ENCODE measurements at regions not wholly inside any gene's neighbourhood (a gene's known extent, or its start where the extent isn't known, plus 50 kb on each side); places are given as distances from the start of the nearest gene placed in this dataset.
"Not testable (repeated sequence)": the region's sequence is repeated elsewhere in the genome, so short reads cannot be mapped to it uniquely, and the experiment has no call there.

DNA sequence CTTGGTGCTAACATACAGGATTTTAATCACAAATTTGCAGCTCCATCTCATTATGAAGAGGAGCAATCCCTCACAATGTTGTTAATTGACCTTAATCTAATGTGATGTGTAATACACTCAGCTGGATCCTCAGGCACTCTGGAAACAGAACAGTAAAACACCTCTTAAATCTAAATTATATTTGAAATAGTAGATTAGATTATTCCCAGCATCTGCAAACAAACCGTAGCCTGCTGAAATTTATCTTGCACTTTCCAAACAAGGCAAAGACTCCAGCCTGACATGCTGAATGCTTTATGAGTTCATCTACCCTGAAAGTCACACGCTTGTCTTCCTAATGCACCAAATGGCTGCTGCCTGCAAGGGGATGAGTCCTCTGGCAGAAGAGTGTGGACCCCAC, 402.3 kb upstream of the GYPC start:
- DNase-seq: no peak

GRCh38 chr2:126264625-126265024, 391.3 kb upstream of the GYPC start:
- DNase-seq: no peak

GRCh38 chr2:126269911-126270310, 386.0 kb upstream of the GYPC start:
- no peak for DNase-seq

- DNase-seq: no peak
These were observed 385.4 kb upstream of the GYPC start for GRCh38 chr2:126270587-126270986.

DNA sequence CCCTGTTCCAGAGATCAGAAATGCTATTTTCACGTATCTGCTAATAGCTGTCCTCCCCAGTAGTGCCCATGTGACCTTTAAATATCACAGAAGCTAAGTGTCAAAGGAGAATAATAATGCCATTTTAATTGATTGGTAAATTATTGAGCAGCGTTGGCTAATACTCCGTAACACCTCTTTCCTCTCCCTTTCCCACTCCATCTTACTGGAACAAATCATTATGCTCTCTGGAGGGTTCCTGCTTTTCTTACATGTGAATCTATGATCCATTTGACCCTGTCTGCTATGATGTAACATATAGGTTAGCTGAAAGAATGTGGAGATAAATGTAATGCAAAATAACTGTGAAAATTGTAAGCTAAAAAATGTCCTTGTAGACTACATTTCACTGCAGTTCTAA, 383.6 kb upstream of the GYPC start:
- no peak for DNase-seq

GRCh38 chr2:126275098-126275497, 380.9 kb upstream of the GYPC start:
- DNase-seq: no peak

GRCh38 chr2:126276268-126276667, 379.7 kb upstream of the GYPC start:
- DNase-seq: not testable (repeated sequence)

DNA sequence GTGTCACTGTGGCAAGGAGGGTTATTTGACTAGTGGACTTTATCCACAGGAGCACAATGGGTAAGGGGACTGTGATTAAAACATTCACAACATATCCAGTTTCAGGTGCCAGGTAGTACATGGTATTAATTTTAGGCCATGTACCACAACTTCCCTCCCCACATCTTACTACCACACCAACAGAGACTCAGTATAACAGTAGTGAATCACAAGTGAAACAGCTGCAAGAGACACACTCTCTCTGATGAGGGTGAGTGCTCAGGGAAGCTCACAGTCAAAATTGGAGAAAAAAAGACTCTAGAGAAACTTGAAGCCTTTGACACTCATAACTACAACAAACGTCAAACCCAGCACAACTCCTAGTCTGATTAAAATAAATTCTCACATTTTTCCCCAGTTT, 367.6 kb upstream of the GYPC start:
- DNase-seq: no peak

- DNase-seq: not testable (repeated sequence)
These were observed 362.0 kb upstream of the GYPC start for GRCh38 chr2:126293962-126294361.

DNA sequence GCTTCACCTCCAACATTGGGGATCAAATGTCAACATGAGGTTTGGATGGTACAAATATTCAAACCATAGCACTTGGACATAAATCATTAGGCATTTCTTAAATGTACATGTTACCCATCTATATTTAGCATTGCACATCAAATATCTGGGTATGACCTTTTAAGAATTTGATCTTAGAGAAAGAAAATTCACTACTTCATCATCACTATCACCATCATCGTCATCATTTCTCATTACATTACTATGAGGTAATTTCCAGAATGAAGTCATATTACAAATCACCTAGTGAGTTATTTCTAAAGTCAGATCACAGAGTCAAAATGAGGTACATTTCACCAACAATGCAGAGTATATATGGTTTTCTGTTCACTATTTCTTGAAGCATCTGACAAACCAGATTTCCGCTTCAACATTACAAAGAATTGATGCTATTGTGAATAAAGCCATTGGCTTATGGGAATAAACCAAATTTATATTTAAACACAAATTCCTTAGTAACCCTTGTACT, 356.4 kb upstream of the GYPC start:
- no peak for DNase-seq

GRCh38 chr2:126300348-126300747, 355.6 kb upstream of the GYPC start:
- DNase-seq: no peak

DNA sequence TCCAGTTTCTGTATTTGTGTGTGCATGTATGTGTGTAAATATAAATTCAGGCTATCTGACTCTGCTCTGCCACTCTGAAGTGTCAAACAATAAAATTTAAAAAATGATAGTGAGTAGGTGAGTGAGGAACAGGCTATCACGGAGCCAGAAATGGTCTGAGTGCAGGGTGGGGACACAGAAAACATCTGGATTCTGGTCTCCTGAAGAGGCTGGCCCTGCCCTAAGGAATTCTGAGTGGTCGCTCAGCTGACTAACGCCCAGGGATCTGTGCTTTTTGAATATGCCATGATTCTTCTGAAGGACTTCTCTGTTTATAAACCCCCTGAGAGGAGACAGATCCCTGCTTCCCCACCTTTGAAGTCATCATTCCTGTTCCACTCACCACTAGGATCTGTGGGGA, 353.9 kb upstream of the GYPC start:
- DNase-seq: no peak

GRCh38 chr2:126303113-126303512, 352.8 kb upstream of the GYPC start:
- no peak for DNase-seq

DNA sequence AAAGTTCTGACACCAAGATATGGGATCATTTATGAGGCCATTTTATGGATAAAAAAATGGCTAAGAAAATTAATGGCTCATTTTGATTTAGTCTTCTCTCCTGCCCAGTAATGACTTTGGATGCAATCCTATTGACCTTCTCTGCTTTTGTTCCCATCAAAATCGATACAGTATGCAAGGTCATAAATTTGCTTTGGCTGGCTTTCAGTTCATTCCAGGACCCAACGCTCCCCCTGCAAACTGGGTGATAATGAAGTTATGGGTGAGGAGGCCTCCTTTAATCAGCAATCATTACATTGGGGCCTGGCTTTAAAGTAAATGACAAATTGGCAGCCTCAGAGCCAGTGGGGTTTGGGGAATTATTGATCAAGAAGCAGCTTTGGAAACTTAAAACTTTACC, 351.8 kb upstream of the GYPC start:
- no peak for DNase-seq

DNA sequence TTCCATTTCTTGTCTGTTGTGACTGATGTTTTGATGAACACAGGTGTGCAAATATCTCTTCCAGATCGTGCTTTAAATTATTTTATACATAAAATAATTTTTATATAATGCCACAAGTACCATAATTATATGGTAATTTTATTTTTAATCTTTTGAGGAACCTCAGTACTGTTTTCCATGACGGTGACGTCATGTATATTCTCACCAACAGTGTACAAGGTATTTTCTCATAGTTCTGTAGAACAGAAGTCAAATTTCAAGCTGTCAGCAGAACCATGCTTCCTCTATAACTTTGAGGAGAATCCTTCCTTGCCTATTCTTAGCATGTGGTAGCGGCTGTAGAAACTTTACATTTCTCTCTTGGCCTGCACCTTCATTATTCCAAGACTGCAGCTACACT, 349.4 kb upstream of the GYPC start:
- DNase-seq: no peak

GRCh38 chr2:126307740-126308139, 348.2 kb upstream of the GYPC start:
- no peak for DNase-seq

- DNase-seq: no peak
These were observed 346.8 kb upstream of the GYPC start for GRCh38 chr2:126309185-126309584.

DNA sequence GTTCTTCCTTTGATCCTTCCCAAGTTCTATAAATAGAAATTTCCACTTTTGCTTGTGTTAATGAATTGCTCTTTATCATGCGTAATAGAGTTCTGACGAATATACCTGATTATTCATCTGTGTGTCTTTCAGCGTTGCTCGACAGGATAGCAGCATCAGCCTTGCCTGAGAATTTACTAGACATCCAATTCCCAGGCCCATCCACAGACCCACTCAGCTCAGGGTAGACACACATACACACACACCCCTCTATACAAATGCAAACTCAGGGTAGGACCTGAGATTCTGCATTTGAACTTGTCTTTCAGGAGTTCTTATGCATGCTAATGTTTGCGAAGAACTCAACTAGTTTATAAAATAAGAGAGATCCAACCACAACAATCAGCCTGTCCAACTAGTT, 343.4 kb upstream of the GYPC start:
- DNase-seq: no peak

GRCh38 chr2:126315828-126316227, 340.1 kb upstream of the GYPC start:
- DNase-seq: no peak

DNA sequence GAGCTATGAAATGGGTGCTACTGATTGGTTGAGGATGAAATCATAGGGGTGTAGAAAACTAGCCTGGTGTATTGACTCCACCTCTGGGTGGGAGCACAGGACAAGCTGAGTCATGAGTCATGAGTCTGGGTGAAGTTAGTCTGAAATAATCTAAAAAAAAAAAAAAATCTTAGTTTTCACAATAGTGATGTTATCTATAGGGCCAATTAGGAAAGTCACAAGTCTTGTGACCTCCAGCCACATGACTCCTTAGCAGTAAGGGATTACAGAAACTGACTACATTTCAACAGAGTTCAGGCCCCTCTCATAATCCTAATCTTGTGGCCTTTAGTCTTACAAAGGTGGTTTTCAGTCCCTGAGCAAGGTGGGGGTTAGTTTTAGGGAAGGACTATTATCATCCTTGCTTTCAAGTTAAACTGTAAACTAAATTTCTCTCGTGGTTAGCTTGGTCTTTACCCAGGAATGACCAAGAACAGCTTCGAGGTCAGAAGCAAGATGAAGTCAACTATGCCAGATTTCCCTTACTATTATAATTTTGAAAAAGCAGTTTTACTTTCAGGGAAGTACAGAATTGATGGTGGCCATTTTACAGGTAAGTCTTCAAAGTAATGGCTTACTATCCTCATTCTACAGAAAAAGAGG, 338.0 kb upstream of the GYPC start:
- DNase-seq: no peak

- DNase-seq: no peak
These were observed 333.6 kb upstream of the GYPC start for GRCh38 chr2:126322342-126322741.

- no peak for DNase-seq
These were observed 330.8 kb upstream of the GYPC start for GRCh38 chr2:126325202-126325601.

DNA sequence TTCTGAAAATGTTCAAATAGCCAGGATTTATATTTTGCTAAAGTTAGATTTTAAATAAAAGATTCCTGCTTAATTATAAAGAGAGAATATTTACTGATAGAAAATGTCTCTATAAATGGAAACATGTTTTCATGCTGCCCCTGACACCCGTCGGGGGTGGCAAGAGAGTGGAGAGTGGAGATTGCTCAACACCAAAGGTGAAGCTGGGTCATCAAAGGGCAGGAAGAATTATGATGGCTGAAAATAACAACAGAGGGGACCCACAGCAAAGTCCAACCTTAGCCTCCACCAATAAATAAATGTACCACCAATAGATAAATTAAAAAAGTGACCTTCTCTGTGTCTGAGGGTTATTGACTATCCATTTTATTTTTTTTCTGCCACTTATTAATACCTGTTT, 326.8 kb upstream of the GYPC start:
- no peak for DNase-seq

DNA sequence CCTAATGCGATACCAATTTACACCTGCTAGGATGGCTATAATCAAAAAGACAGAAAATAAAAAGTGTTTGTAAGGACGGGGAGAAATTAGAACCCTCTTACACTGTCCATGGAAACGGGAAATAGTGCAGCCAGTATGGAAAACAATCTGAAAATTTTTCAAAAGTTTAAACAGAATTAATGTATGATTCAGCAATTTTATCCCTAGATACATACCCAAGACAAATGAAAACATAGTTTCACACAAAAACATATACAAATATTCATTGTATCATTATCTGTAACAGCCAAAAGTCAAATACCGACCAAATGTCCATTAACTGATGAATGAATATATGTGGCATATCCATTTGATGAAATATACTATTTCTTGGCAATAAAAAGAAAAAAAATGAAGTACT, 313.5 kb upstream of the GYPC start:
- DNase-seq: no peak

DNA sequence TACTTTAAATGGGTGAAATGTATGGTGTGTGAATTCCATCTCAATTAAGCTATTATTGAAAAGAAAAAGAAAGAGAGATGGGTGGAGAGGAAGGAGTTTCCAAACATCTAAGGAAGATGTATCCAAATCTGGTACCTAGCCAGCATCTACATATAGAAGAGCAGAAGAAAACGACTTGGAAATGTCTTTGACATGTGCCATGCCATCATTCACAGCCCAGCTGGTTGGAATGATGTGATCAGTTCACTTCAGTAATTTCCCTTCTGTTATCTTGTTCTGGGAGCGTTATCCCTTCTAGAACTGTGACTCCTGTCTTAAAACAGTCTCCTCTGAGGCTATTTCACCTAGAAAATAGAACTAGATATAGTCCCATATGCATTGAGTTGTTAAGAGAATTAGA, 312.8 kb upstream of the GYPC start:
- no peak for DNase-seq
